CD14-positive monocyte (primary cell): ENCODE measurements at regions not wholly inside any gene's neighbourhood (a gene's known extent, or its start where the extent isn't known, plus 50 kb on each side); places are given as distances from the start of the nearest gene placed in this dataset.

ENCODE experiments used
- DNase-seq, 3 donors: peaks; one replicate each; pipeline ENCODE4 v3.0.0-alpha.2; 2011 to 2022
- H2AFZ ChIP-seq: 2 replicates; pipeline ENCODE4 v1.6.0; 2012; ENCODE audit warnings: mild to moderate bottlenecking, low read depth, low read length, inconsistent platforms; ENCODE audit not compliant: insufficient read depth, poor library complexity, severe bottlenecking
- H3K27ac ChIP-seq, 2 donors: 1 replicate in 1 of 2; 2 replicates in 1 of 2; pipeline ENCODE4 v1.5.1; 2012 to 2013; ENCODE audit warnings: low read length in 2 of 2, control low read depth in 1 of 2, inconsistent platforms in 1 of 2, low read depth in 1 of 2, mild to moderate bottlenecking in 1 of 2
- H3K27me3 ChIP-seq, 2 donors: one replicate each; pipeline versions ENCODE4 v1.6.0 to v1.6.1; 2011 to 2013; ENCODE audit warnings: low read length in 2 of 2; ENCODE audit not compliant: control insufficient read depth in 2 of 2, insufficient read depth in 2 of 2
- H3K36me3 ChIP-seq, 2 donors: replicated peaks in 1 of 2; 1 replicate in 1 of 2; 2 replicates in 1 of 2; pipeline versions ENCODE4 v1.5.1 to v1.6.1; 2012 to 2013; ENCODE audit warnings: low read length in 2 of 2, control low read depth in 1 of 2, inconsistent platforms in 1 of 2, mild to moderate bottlenecking in 1 of 2; ENCODE audit not compliant: insufficient read depth in 2 of 2, control insufficient read depth in 1 of 2
- H3K4me1 ChIP-seq, 2 donors: 1 replicate in 1 of 2; 2 replicates in 1 of 2; pipeline versions ENCODE4 v1.5.1 to v1.6.1; 2012 to 2013; ENCODE audit warnings: low read length in 2 of 2, control low read depth in 1 of 2, inconsistent platforms in 1 of 2, mild to moderate bottlenecking in 1 of 2, moderate library complexity in 1 of 2; ENCODE audit not compliant: insufficient read depth in 2 of 2, control insufficient read depth in 1 of 2
- H3K4me2 ChIP-seq: replicated peaks from 2 replicates; pipeline ENCODE3; 2012; ENCODE audit warnings: low read length, moderate library complexity, mild to moderate bottlenecking; ENCODE audit not compliant: poor library complexity, severe bottlenecking; ENCODE audit errors: extremely low read depth
- H3K4me3 ChIP-seq, 3 experiments: fragments of 200-600 bp in 1 of 3; sonication (generic) in 1 of 3; replicated peaks in 1 of 3; 1 replicate in 2 of 3; 2 replicates in 1 of 3; pipeline ENCODE4 v1.5.1; 2011 to 2013; ENCODE audit warnings: low read length in 3 of 3, mild to moderate bottlenecking in 3 of 3, control low read depth in 2 of 3, low read depth in 2 of 3, inconsistent platforms in 1 of 3, moderate library complexity in 1 of 3
- H3K79me2 ChIP-seq: 2 replicates; pipeline ENCODE4 v1.6.0; 2012; ENCODE audit warnings: mild to moderate bottlenecking, control low read depth, inconsistent platforms, low read length, moderate library complexity; ENCODE audit not compliant: insufficient read depth
- H3K9ac ChIP-seq: 2 replicates; pipeline ENCODE4 v1.6.0; 2017; ENCODE audit warnings: low read length, mild to moderate bottlenecking; ENCODE audit not compliant: insufficient read depth, poor library complexity, severe bottlenecking
- H3K9me3 ChIP-seq, 2 donors: replicated peaks in 1 of 2; 1 replicate in 1 of 2; 2 replicates in 1 of 2; pipeline versions ENCODE4 v1.5.1 to v1.6.1; 2012 to 2013; ENCODE audit warnings: low read length in 2 of 2, control low read depth in 1 of 2; ENCODE audit not compliant: control insufficient read depth in 1 of 2, insufficient read depth in 1 of 2
- H4K20me1 ChIP-seq: 2 replicates; pipeline ENCODE4 v1.6.0; 2012; ENCODE audit warnings: mild to moderate bottlenecking, low read length, control low read depth, moderate library complexity; ENCODE audit not compliant: insufficient read depth
- H3K27ac Mint-ChIP-seq, 7 donors: one replicate each; pipeline ENCODE4 v1.8.0; 2020; ENCODE audit warnings: mild to moderate bottlenecking in 7 of 7, mixed read lengths in 7 of 7, moderate library complexity in 6 of 7, inconsistent platforms in 2 of 7
- H3K27me3 Mint-ChIP-seq, 3 donors: one replicate each; pipeline ENCODE4 v1.8.0; 2021 to 2022; ENCODE audit warnings: low read depth in 3 of 3, mild to moderate bottlenecking in 3 of 3, mixed read lengths in 3 of 3, moderate library complexity in 3 of 3, inconsistent platforms in 1 of 3
- H3K36me3 Mint-ChIP-seq, 2 donors: one replicate each; pipeline ENCODE4 v1.8.0; 2020; ENCODE audit warnings: mixed read lengths in 2 of 2, inconsistent platforms in 1 of 2, mild to moderate bottlenecking in 1 of 2
- H3K4me1 Mint-ChIP-seq: one replicate; pipeline ENCODE4 v1.8.0; 2020; ENCODE audit warnings: mild to moderate bottlenecking, mixed read lengths
- H3K4me3 Mint-ChIP-seq, 2 donors: one replicate each; pipeline ENCODE4 v1.8.0; 2020; ENCODE audit warnings: mild to moderate bottlenecking in 2 of 2, mixed read lengths in 2 of 2, moderate library complexity in 1 of 2
- H3K9me3 Mint-ChIP-seq, 7 donors: one replicate each; pipeline ENCODE4 v1.8.0; 2020 to 2022; ENCODE audit warnings: mixed read lengths in 7 of 7, mild to moderate bottlenecking in 6 of 7, moderate library complexity in 6 of 7, inconsistent platforms in 2 of 7
- WGBS: methylation state at CpG from one replicate; pipeline ENCODE4 v1.1.5; 2013; ENCODE audit warnings: missing lambda C conversion rate; ENCODE audit not compliant: insufficient coverage; 5-methylcytosine and 5-hydroxymethylcytosine counted together
- intact Hi-C, 2 donors: fragments of 100-400 bp; cut with micrococcal nuclease; formaldehyde crosslinking; loops; one replicate each; pipeline versions ENCODE4 v1.15.0 to v1.15.1; 2023
- TF ChIP-seq, protein P1 (sequence below): fragments of 200-600 bp; IDR thresholded peaks from one replicate; pipeline ENCODE4 v1.8.0; 2022; ENCODE audit warnings: antibody characterized with exemption, mild to moderate bottlenecking

DNA sequence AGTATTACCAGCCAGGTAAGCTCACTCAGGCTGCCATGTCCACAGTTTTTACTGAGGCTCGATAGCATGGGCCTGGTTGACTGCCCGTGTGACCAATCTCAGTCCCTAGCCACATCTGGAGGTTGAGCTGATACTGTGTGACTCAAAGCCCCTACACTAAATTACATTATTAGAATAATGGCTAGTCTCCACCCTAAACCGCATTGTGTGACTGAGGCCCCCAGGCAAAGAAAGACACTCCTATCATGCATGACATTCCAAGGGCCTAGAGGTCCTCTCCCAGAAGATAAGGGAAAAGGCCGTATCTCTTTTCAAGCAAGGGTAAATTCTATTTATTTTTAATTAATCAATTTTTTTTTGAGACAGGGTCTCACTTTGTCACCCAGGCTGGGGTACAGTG lies 505.3 kb downstream of the HAPSTR1 start:
- no peak for DNase-seq
- H3K27ac ChIP-seq: no peak overlapping the region
- H3K36me3 ChIP-seq: no peaks in the 10 kb centered on the region
- no peaks in the 10 kb centered on the region for H3K27me3 Mint-ChIP-seq
- no peak overlapping the region for H3K4me2 ChIP-seq
- no peak overlapping the region for H3K4me3 ChIP-seq
- no peaks in the 10 kb centered on the region for H3K79me2 ChIP-seq
- H4K20me1 ChIP-seq: no peaks in the 10 kb centered on the region
- H3K9ac ChIP-seq: no peak overlapping the region
- TF ChIP-seq, protein P1, sequence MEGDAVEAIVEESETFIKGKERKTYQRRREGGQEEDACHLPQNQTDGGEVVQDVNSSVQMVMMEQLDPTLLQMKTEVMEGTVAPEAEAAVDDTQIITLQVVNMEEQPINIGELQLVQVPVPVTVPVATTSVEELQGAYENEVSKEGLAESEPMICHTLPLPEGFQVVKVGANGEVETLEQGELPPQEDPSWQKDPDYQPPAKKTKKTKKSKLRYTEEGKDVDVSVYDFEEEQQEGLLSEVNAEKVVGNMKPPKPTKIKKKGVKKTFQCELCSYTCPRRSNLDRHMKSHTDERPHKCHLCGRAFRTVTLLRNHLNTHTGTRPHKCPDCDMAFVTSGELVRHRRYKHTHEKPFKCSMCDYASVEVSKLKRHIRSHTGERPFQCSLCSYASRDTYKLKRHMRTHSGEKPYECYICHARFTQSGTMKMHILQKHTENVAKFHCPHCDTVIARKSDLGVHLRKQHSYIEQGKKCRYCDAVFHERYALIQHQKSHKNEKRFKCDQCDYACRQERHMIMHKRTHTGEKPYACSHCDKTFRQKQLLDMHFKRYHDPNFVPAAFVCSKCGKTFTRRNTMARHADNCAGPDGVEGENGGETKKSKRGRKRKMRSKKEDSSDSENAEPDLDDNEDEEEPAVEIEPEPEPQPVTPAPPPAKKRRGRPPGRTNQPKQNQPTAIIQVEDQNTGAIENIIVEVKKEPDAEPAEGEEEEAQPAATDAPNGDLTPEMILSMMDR: no peak
- H3K4me1 ChIP-seq: no peaks in the 10 kb centered on the region
- H3K4me1 Mint-ChIP-seq: no peaks in the 10 kb centered on the region
- no peak overlapping the region for H3K4me3 Mint-ChIP-seq
- H3K9me3 Mint-ChIP-seq: peaks cover 0 to 4% (median 0%) of the 10 kb centered on the region in 7 donors
- no peaks in the 10 kb centered on the region for H3K27me3 ChIP-seq
- H3K36me3 Mint-ChIP-seq: no peaks in the 10 kb centered on the region
- no peak overlapping the region for H2AFZ ChIP-seq
- H3K27ac Mint-ChIP-seq: no peak overlapping the region
- 100% methylated on average over 1 of the region's 4 CpGs for WGBS
- intact Hi-C loops: no loop called here
- H3K9me3 ChIP-seq: no peaks in the 10 kb centered on the region

DNA sequence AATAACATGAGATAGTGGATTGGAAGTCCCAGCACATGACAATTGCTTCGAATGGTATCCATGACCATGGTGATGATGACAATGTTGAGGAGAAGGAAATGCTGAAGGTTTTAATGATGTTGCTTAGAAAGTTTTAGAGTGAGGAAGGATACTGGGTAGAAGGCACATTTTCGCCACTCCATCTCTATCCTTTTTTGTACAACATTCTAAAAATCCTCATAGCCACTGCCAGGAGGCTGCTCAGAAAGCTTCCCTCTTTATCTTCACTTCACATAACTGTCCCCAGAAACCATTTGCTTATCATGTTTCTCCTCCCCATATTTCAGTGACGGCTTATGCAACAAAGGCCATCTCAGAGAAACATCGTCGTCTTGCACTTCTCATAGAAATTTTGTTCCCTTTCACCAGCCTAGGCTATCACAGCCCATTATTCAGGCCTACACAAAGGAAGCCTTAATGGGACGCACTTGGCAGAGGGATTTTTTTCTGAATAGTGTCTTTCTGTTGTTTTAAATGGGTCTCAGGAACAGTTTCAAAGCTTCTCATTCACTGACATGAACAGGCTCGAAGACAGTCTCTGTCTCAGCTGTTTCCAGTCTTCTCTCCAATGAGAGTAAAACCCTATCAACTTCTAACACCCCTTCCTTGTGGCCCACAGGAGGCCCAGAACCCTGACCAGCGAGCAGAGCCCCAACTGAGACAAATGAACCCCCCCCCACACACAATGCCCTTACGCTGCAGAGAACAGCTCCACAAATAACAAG lies 506.7 kb downstream of the HAPSTR1 start:
- no peaks in the 10 kb centered on the region for H3K36me3 ChIP-seq
- H3K9me3 ChIP-seq: no peaks in the 10 kb centered on the region
- no peak overlapping the region for H3K4me3 ChIP-seq
- TF ChIP-seq, protein P1: no peak
- H2AFZ ChIP-seq: no peak overlapping the region
- H3K27ac ChIP-seq: no peak overlapping the region
- peaks cover 0 to 3% (median 0%) of the 10 kb centered on the region in 7 donors for H3K9me3 Mint-ChIP-seq
- no peak overlapping the region for H3K9ac ChIP-seq
- H3K4me1 Mint-ChIP-seq: no peaks in the 10 kb centered on the region
- no peak overlapping the region for H3K4me2 ChIP-seq
- peaks cover 0 to 2% (median 0%) of the 10 kb centered on the region in 3 donors for H3K27me3 Mint-ChIP-seq
- no peak overlapping the region for H3K4me3 Mint-ChIP-seq
- H3K79me2 ChIP-seq: no peaks in the 10 kb centered on the region
- H3K4me1 ChIP-seq: no peaks in the 10 kb centered on the region
- no peak for DNase-seq
- no peak overlapping the region for H3K27ac Mint-ChIP-seq
- 84% methylated on average over 6 of the region's 9 CpGs for WGBS
- H3K36me3 Mint-ChIP-seq: no peaks in the 10 kb centered on the region
- H4K20me1 ChIP-seq: no peaks in the 10 kb centered on the region
- intact Hi-C loops: no loop called here
- no peaks in the 10 kb centered on the region for H3K27me3 ChIP-seq
